Gastroesophageal sphincter (tissue), 4 donors: ENCODE measurements at regions not wholly inside any gene's neighbourhood (a gene's known extent, or its start where the extent isn't known, plus 50 kb on each side); places are given as distances from the start of the nearest gene placed in this dataset.

ENCODE experiments used
- ATAC-seq: fragments of 150-250 bp; one replicate; pipeline ENCODE4 v1.9.1; 2016; ENCODE audit warnings: mild to moderate bottlenecking, moderate library complexity
- H3K27ac ChIP-seq, 4 donors: fragments of 200-600 bp; sonication (generic) in 3 of 4; 1 replicate in 3 of 4; 2 replicates in 1 of 4; pipeline ENCODE4 v1.5.1; 2016 to 2019
- H3K27me3 ChIP-seq: fragments of 200-600 bp; sonication (generic); one replicate; pipeline ENCODE4 v1.5.1; 2019
- H3K36me3 ChIP-seq, 2 donors: fragments of 200-600 bp; sonication (generic); one replicate each; pipeline ENCODE4 v1.5.1; 2019; ENCODE audit warnings: control low read depth in 1 of 2
- H3K4me1 ChIP-seq, 3 donors: fragments of 200-600 bp; sonication (generic); 1 replicate in 2 of 3; 2 replicates in 1 of 3; pipeline ENCODE4 v1.5.1; 2016 to 2019; ENCODE audit warnings: control low read depth in 2 of 3
- H3K4me3 ChIP-seq, 2 donors: fragments of 200-600 bp; sonication (generic); one replicate each; pipeline ENCODE4 v1.5.1; 2019; ENCODE audit warnings: mild to moderate bottlenecking in 1 of 2, moderate library complexity in 1 of 2
- H3K9me3 ChIP-seq, 3 donors: fragments of 200-600 bp; sonication (generic); one replicate each; pipeline ENCODE4 v1.5.1; 2017 to 2019; ENCODE audit warnings: control low read depth in 2 of 3
- CTCF ChIP-seq, 4 experiments: fragments of 200-600 bp in 2 of 4; fragments of 450-650 bp in 2 of 4; sonication (generic) in 1 of 4; IDR thresholded peaks; one replicate each; pipeline ENCODE4 v1.5.1; 2017 to 2019; ENCODE audit warnings: antibody characterized with exemption in 4 of 4, mild to moderate bottlenecking in 2 of 4, moderate library complexity in 2 of 4
- EP300 ChIP-seq: sonication (generic); formaldehyde crosslinking; IDR thresholded peaks from one replicate; pipeline ENCODE4 v1.6.1; 2017; ENCODE audit warnings: antibody characterized with exemption, mild to moderate bottlenecking
- POLR2A ChIP-seq, 2 donors: fragments of 450-650 bp; IDR thresholded peaks; one replicate each; pipeline ENCODE4 v1.6.1; 2017; ENCODE audit warnings: antibody characterized with exemption in 2 of 2, mild to moderate bottlenecking in 2 of 2, moderate library complexity in 1 of 2
- POLR2AphosphoS5 ChIP-seq: sonication (generic); formaldehyde crosslinking; IDR thresholded peaks from one replicate; pipeline ENCODE4 v1.6.1; 2017; ENCODE audit warnings: antibody characterized with exemption
- WGBS, 2 donors: methylation state at CpG; one replicate each; pipeline ENCODE4 v1.1.5; 2018; ENCODE audit warnings: low coverage in 1 of 2; 5-methylcytosine and 5-hydroxymethylcytosine counted together

DNA sequence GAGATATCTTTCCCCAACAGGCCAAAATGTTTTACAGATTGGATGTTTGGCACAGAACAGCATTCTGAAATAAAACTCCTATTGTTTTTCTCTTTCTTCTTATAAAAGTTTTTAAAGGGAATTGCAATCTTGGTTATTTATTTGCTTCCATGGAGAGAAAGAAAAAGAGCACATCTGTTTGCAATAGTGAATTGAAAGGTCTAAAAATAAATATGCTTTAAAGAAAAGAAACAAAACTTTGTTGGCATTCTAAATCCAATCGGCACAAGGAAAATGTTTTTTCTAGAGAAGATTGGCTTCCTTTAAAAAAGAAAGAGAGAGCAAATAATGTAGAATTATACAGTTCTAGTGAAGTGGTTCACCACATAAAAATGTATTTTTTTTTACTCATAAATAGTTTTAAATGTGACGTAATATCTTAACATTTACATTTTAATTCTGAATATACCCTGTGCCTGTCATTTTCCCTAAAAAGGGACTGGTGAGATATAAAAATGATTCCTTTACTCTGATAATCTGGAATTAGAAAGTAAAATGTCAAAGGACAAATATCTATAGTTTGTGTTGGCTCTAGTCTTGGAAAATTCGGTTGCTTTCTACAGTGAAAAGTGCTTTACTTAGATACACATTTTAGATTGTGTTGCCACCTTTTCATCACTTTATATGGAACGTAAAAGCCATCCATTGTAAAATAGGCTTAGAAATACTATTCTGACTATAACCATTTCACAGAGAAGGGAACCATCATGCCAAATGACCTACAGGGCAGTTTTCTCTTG lies 257.4 kb upstream of the CBLB start:
- H3K4me3 ChIP-seq = no peak overlapping the region
- TF ChIP-seq POLR2A (IDR thresholded peaks at IDR 0.05) (no peak), POLR2AphosphoS5 (no peak), EP300 (no peak), CTCF (IDR thresholded peaks at IDR 0.05) (no peak)
- 20 to 57% methylated on average over 4 of the region's 4 CpGs for WGBS, 2 donors
- ATAC-seq = no peak
- H3K4me1 ChIP-seq = peaks cover 5 to 14% (median 6%) of the 10 kb centered on the region in 3 donors
- no peak overlapping the region for H3K27ac ChIP-seq
- no peaks in the 10 kb centered on the region for H3K9me3 ChIP-seq
- no peaks in the 10 kb centered on the region for H3K27me3 ChIP-seq
- H3K36me3 ChIP-seq = no peaks in the 10 kb centered on the region

DNA sequence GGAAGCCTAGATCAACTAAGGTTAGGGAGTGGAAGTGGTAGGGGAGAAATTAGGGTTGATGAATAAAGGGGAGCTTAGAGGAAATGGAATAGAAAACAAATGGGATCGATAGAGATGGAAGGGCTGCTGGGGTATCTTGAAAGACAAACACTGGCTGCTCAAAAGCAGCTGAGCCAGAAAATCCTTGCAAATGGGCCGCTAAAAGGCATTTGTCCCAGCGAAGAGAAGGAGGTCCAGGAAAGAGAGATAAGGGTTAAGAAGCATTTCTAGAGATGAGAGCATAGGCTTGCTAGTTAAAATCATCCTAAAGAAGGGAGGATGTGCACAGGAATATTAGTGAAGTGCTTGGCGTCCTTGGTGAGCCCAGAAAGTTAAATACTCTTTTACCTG lies 258.0 kb upstream of the CBLB start:
- TF ChIP-seq POLR2A (IDR thresholded peaks at IDR 0.05) (no peak), CTCF (IDR thresholded peaks at IDR 0.05) (no peak), POLR2AphosphoS5 (no peak), EP300 (no peak)
- ATAC-seq = no peak
- peaks cover 6 to 20% (median 8%) of the 10 kb centered on the region in 3 donors for H3K4me1 ChIP-seq
- WGBS, 2 donors = 82 to 100% methylated on average over 1 to 4 of the region's 4 CpGs
- H3K36me3 ChIP-seq = no peaks in the 10 kb centered on the region
- H3K27ac ChIP-seq = no peak overlapping the region
- H3K9me3 ChIP-seq = no peaks in the 10 kb centered on the region
- no peak overlapping the region for H3K4me3 ChIP-seq
- H3K27me3 ChIP-seq = no peaks in the 10 kb centered on the region

DNA sequence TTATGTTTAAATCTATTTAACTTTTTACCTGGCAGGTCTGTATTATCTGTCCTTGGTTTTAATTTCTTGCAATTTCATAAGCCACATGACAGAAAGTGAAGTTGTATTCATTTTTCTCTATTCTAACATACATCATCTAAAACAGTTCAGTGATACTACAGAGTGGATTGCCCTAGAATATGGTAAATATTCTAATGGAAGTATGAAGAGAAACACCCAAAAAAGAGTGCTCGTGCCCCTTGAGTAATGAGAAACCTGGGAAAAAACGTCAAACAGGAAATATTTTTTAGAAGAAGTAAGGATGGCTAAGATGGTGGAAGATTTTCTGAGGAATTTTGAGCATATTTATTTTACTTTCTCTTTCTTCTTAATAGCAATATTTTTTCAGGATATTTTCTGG lies 261.1 kb upstream of the CBLB start:
- no peak overlapping the region for H3K4me3 ChIP-seq
- H3K9me3 ChIP-seq = no peaks in the 10 kb centered on the region
- H3K36me3 ChIP-seq = no peaks in the 10 kb centered on the region
- peaks cover 6 to 24% (median 8%) of the 10 kb centered on the region in 3 donors for H3K4me1 ChIP-seq
- no peak overlapping the region for H3K27ac ChIP-seq
- TF ChIP-seq POLR2AphosphoS5 (no peak), CTCF (IDR thresholded peaks at IDR 0.05) (no peak), EP300 (no peak), POLR2A (IDR thresholded peaks at IDR 0.05) (no peak)
- H3K27me3 ChIP-seq = no peaks in the 10 kb centered on the region
- no peak for ATAC-seq
- 38 to 60% methylated on average over 2 of the region's 2 CpGs for WGBS, 2 donors

DNA sequence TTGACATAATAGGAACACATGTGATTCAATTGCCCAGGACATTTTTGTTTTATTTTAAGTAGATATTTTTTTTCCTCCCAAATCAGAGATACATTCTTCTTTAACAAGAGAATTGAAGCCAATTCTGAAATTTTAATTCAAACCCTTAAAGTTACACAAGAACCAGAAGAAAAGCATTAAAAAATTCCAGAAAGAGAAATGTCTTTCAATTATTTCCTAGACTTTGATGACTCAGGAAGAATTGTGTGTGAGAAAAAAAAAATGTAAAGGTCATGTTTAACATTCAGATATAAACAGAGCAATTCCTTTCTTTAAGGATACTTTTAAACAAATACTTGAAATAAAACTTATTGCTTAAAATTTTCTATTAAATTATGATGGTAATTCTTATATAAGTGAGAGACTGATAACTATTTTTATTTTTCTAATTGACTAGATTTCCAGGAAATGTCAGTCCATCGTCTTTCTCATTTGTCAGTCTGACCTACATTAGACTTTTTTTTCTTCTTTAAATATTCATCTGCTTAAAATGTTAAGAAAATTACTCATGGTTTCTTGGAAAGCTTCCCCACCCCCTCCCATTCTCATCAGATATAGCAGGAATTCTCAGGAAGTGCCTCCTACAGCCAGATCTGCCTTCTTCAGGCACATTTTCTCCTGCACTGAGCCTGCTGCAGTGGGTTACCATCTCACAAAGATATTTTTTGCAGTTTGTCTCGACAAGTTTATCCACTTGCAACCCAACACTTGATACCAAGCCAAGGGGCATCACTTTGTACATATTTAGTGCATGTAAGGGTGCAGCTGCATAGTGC lies 261.8 kb upstream of the CBLB start:
- Histone ChIP-seq H3K4me3 (no peak overlapping the region), H3K9me3 (no peaks in the 10 kb centered on the region), H3K4me1 (peaks cover 6 to 24% (median 8%) of the 10 kb centered on the region in 3 donors), H3K27ac (no peak overlapping the region), H3K36me3 (no peaks in the 10 kb centered on the region), H3K27me3 (no peaks in the 10 kb centered on the region)
- WGBS, 2 donors = 6 to 21% methylated on average over 1 to 2 of the region's 2 CpGs
- TF ChIP-seq CTCF (IDR thresholded peaks at IDR 0.05) (no peak), EP300 (no peak), POLR2A (IDR thresholded peaks at IDR 0.05) (no peak), POLR2AphosphoS5 (no peak)
- no peak for ATAC-seq
